OCI-LY7 (cell line): ENCODE measurements at regions not wholly inside any gene's neighbourhood (a gene's known extent, or its start where the extent isn't known, plus 50 kb on each side); places are given as distances from the start of the nearest gene placed in this dataset.

ENCODE experiments used
- BruUV-seq: library from RNA; stranded (reverse); fragments of 400-500 nt; replicated peaks from 2 replicates; lab custom pipeline; 2021; lab: Mats Ljungman, UMichigan
- CTCF ChIA-PET: fragments of 300-600 bp; sonication (Branson Sonifier 250); formaldehyde crosslinking; loops from one replicate; lab custom pipeline; 2022; ENCODE audit warnings: antibody characterized with exemption; ENCODE audit not compliant: unreplicated experiment; lab: Charles Lee
- POLR2A ChIA-PET: fragments of 300-600 bp; sonication (Branson Sonifier 250); formaldehyde crosslinking; loops from one replicate; lab custom pipeline; 2022; ENCODE audit warnings: antibody characterized with exemption; lab: Charles Lee
- DNase-seq: peaks from one replicate; pipeline ENCODE4 v3.0.0-alpha.2; 2015; ENCODE audit warnings: low spot score
- H2AFZ ChIP-seq: fragments of 200-600 bp; sonication (generic), shearing (Covaris generic); 2 replicates; pipeline ENCODE4 v1.6.1; 2014; ENCODE audit warnings: mild to moderate bottlenecking, antibody characterized with exemption, low read length, moderate library complexity
- H3K27ac ChIP-seq: fragments of 200-600 bp; sonication (generic); 2 replicates; pipeline ENCODE4 v1.5.1; 2014; ENCODE audit warnings: mixed run types, low read depth, mild to moderate bottlenecking, moderate library complexity, low read length, inconsistent platforms; ENCODE audit not compliant: poor library complexity, severe bottlenecking
- H3K36me3 ChIP-seq: fragments of 200-600 bp; sonication (generic); 2 replicates; pipeline ENCODE4 v1.6.1; 2014; ENCODE audit warnings: mild to moderate bottlenecking, antibody characterized with exemption, low read length, moderate library complexity, mixed read lengths; ENCODE audit not compliant: insufficient read depth
- H3K4me1 ChIP-seq: fragments of 200-600 bp; sonication (generic); 2 replicates; pipeline ENCODE4 v1.5.1; 2014; ENCODE audit warnings: mild to moderate bottlenecking, low read length; ENCODE audit not compliant: insufficient read depth, poor library complexity, severe bottlenecking
- H3K4me2 ChIP-seq: fragments of 200-600 bp; sonication (generic); 2 replicates; pipeline ENCODE4 v1.6.1; 2014; ENCODE audit warnings: mild to moderate bottlenecking, low read length
- H3K4me3 ChIP-seq: fragments of 200-600 bp; sonication (generic); 2 replicates; pipeline ENCODE4 v1.5.1; 2014; ENCODE audit warnings: mild to moderate bottlenecking, low read depth, low read length; ENCODE audit not compliant: poor library complexity, severe bottlenecking
- H3K79me2 ChIP-seq: fragments of 200-600 bp; sonication (generic); 2 replicates; pipeline ENCODE4 v1.6.1; 2016; ENCODE audit warnings: low read depth, mild to moderate bottlenecking, low read length, moderate library complexity, mixed read lengths; ENCODE audit not compliant: insufficient read depth
- H3K9me2 ChIP-seq: fragments of 200-600 bp; sonication (generic); 2 replicates; pipeline ENCODE4 v1.6.1; 2016; ENCODE audit warnings: mild to moderate bottlenecking, low read length, mixed read lengths; ENCODE audit not compliant: insufficient read depth
- H3K9me3 ChIP-seq: fragments of 200-600 bp; sonication (generic); 2 replicates; pipeline ENCODE4 v1.6.1; 2014; ENCODE audit warnings: mild to moderate bottlenecking, mixed run types, low read length, mixed read lengths
- H4K20me1 ChIP-seq: fragments of 200-600 bp; sonication (generic); 2 replicates; pipeline ENCODE4 v1.6.1; 2014; ENCODE audit warnings: mild to moderate bottlenecking, antibody characterized with exemption, low read length, moderate library complexity, mixed read lengths; ENCODE audit not compliant: insufficient read depth
- CTCF ChIP-seq: fragments of 200-600 bp; sonication (generic); conservative IDR thresholded peaks from 2 replicates; pipeline ENCODE4 v1.5.1; 2014; ENCODE audit warnings: mild to moderate bottlenecking, antibody characterized with exemption, low read length, moderate library complexity, mixed read lengths
- EZH2phosphoT487 ChIP-seq: fragments of 200-600 bp; sonication (generic); IDR thresholded peaks from 2 replicates; pipeline ENCODE4 v1.6.1; 2018; ENCODE audit warnings: low read depth, borderline replicate concordance, mild to moderate bottlenecking, mixed run types, antibody characterized with exemption, low read length, moderate library complexity, mixed read lengths
- intact Hi-C: fragments of 100-400 bp; cut with micrococcal nuclease; formaldehyde crosslinking; loops from one replicate; pipeline ENCODE4 v1.10.0; 2022; ENCODE audit not compliant: unreplicated experiment

GRCh38 chr12:28987538-28988324, 161.3 kb upstream of the FAR2 start:
- no peaks in the 10 kb centered on the region for H3K9me2 ChIP-seq
- no peak overlapping the region for H2AFZ ChIP-seq
- no peaks in the 10 kb centered on the region for H3K4me1 ChIP-seq
- no peak for TF ChIP-seq EZH2phosphoT487
- TF ChIP-seq CTCF = no peak
- H4K20me1 ChIP-seq = no peaks in the 10 kb centered on the region
- no peak overlapping the region for H3K4me3 ChIP-seq
- H3K4me2 ChIP-seq = no peak overlapping the region
- BruUV-seq = no TSS peak
- ChIA-PET POLR2A (no interaction called here), CTCF (no interaction called here)
- H3K9me3 ChIP-seq = no peaks in the 10 kb centered on the region
- H3K79me2 ChIP-seq = no peaks in the 10 kb centered on the region
- no peaks in the 10 kb centered on the region for H3K36me3 ChIP-seq
- intact Hi-C loops = no loop called here
- DNase-seq = no peak
- no peak overlapping the region for H3K27ac ChIP-seq

GRCh38 chr12:28988325-28988704, 160.8 kb upstream of the FAR2 start:
- no peak for DNase-seq
- no peak overlapping the region for H2AFZ ChIP-seq
- intact Hi-C loops = no loop called here
- H4K20me1 ChIP-seq = no peaks in the 10 kb centered on the region
- BruUV-seq = no TSS peak
- no peak overlapping the region for H3K4me3 ChIP-seq
- H3K9me3 ChIP-seq = no peaks in the 10 kb centered on the region
- no peak overlapping the region for H3K4me2 ChIP-seq
- H3K36me3 ChIP-seq = no peaks in the 10 kb centered on the region
- H3K27ac ChIP-seq = no peak overlapping the region
- no peaks in the 10 kb centered on the region for H3K4me1 ChIP-seq
- no peak for TF ChIP-seq CTCF
- no peak for TF ChIP-seq EZH2phosphoT487
- H3K79me2 ChIP-seq = no peaks in the 10 kb centered on the region
- POLR2A ChIA-PET = no interaction called here
- CTCF ChIA-PET = no interaction called here
- H3K9me2 ChIP-seq = no peaks in the 10 kb centered on the region

- Histone ChIP-seq H3K4me2 (no peak overlapping the region), H3K79me2 (no peaks in the 10 kb centered on the region), H3K4me1 (no peaks in the 10 kb centered on the region), H3K27ac (no peak overlapping the region), H3K9me2 (no peaks in the 10 kb centered on the region), H3K36me3 (no peaks in the 10 kb centered on the region), H2AFZ (no peak overlapping the region), H4K20me1 (no peaks in the 10 kb centered on the region), H3K9me3 (no peaks in the 10 kb centered on the region), H3K4me3 (no peak overlapping the region)
- CTCF ChIA-PET = no interaction called here
- no TSS peak for BruUV-seq
- TF ChIP-seq EZH2phosphoT487 (no peak), CTCF (no peak)
- intact Hi-C loops = no loop called here
- no peak for DNase-seq
- POLR2A ChIA-PET = no interaction called here
Observed at GRCh38 chr12:28991626-28992025, 157.5 kb upstream of the FAR2 start.
